K562 (cell line): ENCODE measurements at regions not wholly inside any gene's neighbourhood (a gene's known extent, or its start where the extent isn't known, plus 50 kb on each side); places are given as distances from the start of the nearest gene placed in this dataset.
"Not testable (repeated sequence)": the region's sequence is repeated elsewhere in the genome, so short reads cannot be mapped to it uniquely, and the experiment has no call there.

Experiments used
- POLR2AphosphoS5 ChIP-seq: IDR thresholded peaks from 2 replicates; pipeline ENCODE4 v1.6.1; 2011; ENCODE audit warnings: mild to moderate bottlenecking, low read depth, low read length, moderate library complexity; ENCODE audit not compliant: control insufficient read depth, insufficient read depth
- RFX5 ChIP-seq: IDR thresholded peaks from 2 replicates; pipeline ENCODE4 v1.6.1; 2011; ENCODE audit warnings: low read depth, mild to moderate bottlenecking, improper control_type of control experiment, low read length
- SIRT6 ChIP-seq: IDR thresholded peaks from one replicate; pipeline ENCODE4 v1.6.1; 2012; ENCODE audit warnings: low read depth, mild to moderate bottlenecking, control low read depth, inconsistent platforms, low read length, moderate library complexity
- ZNF354B ChIP-seq: fragments of 250-450 bp; sonication (Bioruptor Pico); IDR thresholded peaks from 2 replicates; pipeline ENCODE4 v1.4.0; 2020
- TF ChIP-seq, protein P1 (sequence below): fragments of 450-650 bp; IDR thresholded peaks from 2 replicates; pipeline ENCODE4 v1.7.1; 2018; ENCODE audit warnings: mild to moderate bottlenecking, low read depth; ENCODE audit not compliant: partially characterized antibody
- TF ChIP-seq, protein P2 (sequence below): fragments of 150-350 bp; conservative IDR thresholded peaks from 2 replicates; pipeline ENCODE4 v1.6.1; 2014; ENCODE audit warnings: low read length
- TF ChIP-seq, protein P3 (sequence below), 3 experiments: IDR thresholded peaks in 2 of 3; conservative IDR thresholded peaks in 1 of 3; 2 replicates each; pipeline ENCODE4 v1.5.1; 2011 to 2012; ENCODE audit warnings: low read length in 3 of 3, mild to moderate bottlenecking in 3 of 3, control low read depth in 2 of 3, improper control_type of control experiment in 1 of 3, inconsistent platforms in 1 of 3, low read depth in 1 of 3, mixed read lengths in 1 of 3, moderate library complexity in 1 of 3; ENCODE audit not compliant: insufficient read depth in 2 of 3
- TF ChIP-seq, protein P4 (sequence below): fragments of 450-650 bp; IDR thresholded peaks from 2 replicates; pipeline ENCODE4 v1.6.1; 2016; ENCODE audit warnings: borderline replicate concordance

DNA sequence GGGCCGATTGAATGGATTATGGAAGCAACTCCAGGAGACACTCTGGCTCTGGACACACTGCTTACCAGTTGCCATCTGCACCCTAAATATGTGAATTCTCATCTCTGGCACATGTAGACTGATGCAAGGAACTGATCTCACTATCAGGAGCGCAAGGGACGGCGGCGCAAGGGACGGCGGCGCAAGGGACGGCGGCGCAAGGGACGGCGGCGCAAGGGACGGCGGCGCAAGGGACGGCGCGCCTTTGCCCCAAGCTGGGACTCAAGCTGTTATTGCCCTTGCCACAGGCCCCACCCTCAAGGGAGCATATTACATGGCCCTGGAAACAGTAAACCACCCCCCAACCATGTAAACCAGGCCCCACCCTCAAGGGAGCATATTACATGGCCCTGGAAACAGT lies 199.7 kb upstream of the MOCS1 start:
- TF ChIP-seq, protein P1, sequence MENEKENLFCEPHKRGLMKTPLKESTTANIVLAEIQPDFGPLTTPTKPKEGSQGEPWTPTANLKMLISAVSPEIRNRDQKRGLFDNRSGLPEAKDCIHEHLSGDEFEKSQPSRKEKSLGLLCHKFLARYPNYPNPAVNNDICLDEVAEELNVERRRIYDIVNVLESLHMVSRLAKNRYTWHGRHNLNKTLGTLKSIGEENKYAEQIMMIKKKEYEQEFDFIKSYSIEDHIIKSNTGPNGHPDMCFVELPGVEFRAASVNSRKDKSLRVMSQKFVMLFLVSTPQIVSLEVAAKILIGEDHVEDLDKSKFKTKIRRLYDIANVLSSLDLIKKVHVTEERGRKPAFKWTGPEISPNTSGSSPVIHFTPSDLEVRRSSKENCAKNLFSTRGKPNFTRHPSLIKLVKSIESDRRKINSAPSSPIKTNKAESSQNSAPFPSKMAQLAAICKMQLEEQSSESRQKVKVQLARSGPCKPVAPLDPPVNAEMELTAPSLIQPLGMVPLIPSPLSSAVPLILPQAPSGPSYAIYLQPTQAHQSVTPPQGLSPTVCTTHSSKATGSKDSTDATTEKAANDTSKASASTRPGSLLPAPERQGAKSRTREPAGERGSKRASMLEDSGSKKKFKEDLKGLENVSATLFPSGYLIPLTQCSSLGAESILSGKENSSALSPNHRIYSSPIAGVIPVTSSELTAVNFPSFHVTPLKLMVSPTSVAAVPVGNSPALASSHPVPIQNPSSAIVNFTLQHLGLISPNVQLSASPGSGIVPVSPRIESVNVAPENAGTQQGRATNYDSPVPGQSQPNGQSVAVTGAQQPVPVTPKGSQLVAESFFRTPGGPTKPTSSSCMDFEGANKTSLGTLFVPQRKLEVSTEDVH: not testable (repeated sequence)
- TF ChIP-seq RFX5; ZNF354B (CRISPR knock-in tag); SIRT6; POLR2AphosphoS5: not testable (repeated sequence)
- TF ChIP-seq, protein P2, sequence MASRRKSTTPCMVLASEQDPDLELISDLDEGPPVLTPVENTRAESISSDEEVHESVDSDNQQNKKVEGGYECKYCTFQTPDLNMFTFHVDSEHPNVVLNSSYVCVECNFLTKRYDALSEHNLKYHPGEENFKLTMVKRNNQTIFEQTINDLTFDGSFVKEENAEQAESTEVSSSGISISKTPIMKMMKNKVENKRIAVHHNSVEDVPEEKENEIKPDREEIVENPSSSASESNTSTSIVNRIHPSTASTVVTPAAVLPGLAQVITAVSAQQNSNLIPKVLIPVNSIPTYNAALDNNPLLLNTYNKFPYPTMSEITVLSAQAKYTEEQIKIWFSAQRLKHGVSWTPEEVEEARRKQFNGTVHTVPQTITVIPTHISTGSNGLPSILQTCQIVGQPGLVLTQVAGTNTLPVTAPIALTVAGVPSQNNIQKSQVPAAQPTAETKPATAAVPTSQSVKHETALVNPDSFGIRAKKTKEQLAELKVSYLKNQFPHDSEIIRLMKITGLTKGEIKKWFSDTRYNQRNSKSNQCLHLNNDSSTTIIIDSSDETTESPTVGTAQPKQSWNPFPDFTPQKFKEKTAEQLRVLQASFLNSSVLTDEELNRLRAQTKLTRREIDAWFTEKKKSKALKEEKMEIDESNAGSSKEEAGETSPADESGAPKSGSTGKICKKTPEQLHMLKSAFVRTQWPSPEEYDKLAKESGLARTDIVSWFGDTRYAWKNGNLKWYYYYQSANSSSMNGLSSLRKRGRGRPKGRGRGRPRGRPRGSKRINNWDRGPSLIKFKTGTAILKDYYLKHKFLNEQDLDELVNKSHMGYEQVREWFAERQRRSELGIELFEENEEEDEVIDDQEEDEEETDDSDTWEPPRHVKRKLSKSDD: not testable (repeated sequence)
- TF ChIP-seq, protein P3, sequence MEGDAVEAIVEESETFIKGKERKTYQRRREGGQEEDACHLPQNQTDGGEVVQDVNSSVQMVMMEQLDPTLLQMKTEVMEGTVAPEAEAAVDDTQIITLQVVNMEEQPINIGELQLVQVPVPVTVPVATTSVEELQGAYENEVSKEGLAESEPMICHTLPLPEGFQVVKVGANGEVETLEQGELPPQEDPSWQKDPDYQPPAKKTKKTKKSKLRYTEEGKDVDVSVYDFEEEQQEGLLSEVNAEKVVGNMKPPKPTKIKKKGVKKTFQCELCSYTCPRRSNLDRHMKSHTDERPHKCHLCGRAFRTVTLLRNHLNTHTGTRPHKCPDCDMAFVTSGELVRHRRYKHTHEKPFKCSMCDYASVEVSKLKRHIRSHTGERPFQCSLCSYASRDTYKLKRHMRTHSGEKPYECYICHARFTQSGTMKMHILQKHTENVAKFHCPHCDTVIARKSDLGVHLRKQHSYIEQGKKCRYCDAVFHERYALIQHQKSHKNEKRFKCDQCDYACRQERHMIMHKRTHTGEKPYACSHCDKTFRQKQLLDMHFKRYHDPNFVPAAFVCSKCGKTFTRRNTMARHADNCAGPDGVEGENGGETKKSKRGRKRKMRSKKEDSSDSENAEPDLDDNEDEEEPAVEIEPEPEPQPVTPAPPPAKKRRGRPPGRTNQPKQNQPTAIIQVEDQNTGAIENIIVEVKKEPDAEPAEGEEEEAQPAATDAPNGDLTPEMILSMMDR (IDR thresholded peaks at IDR 0.05 in 2 of 3, conservative IDR thresholded peaks at IDR 0.05 in 1 of 3; ENCODE audit: insufficient read depth in 2 of 3, low read depth in 1 of 3, low read length in 3 of 3): not testable (repeated sequence)
- TF ChIP-seq, protein P4, sequence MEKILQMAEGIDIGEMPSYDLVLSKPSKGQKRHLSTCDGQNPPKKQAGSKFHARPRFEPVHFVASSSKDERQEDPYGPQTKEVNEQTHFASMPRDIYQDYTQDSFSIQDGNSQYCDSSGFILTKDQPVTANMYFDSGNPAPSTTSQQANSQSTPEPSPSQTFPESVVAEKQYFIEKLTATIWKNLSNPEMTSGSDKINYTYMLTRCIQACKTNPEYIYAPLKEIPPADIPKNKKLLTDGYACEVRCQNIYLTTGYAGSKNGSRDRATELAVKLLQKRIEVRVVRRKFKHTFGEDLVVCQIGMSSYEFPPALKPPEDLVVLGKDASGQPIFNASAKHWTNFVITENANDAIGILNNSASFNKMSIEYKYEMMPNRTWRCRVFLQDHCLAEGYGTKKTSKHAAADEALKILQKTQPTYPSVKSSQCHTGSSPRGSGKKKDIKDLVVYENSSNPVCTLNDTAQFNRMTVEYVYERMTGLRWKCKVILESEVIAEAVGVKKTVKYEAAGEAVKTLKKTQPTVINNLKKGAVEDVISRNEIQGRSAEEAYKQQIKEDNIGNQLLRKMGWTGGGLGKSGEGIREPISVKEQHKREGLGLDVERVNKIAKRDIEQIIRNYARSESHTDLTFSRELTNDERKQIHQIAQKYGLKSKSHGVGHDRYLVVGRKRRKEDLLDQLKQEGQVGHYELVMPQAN: not testable (repeated sequence)
